Activated CD4-positive, alpha-beta T cell treated with anti-CD3 and anti-CD28 coated beads, Interleukin-2, amount 50 U/mL, for 1 hour (primary cell): ENCODE measurements at regions not wholly inside any gene's neighbourhood (a gene's known extent, or its start where the extent isn't known, plus 50 kb on each side); places are given as distances from the start of the nearest gene placed in this dataset.
"Not testable (repeated sequence)": the region's sequence is repeated elsewhere in the genome, so short reads cannot be mapped to it uniquely, and the experiment has no call there.

Source experiments
- DNase-seq: peaks from one replicate; pipeline ENCODE4 v3.0.0-alpha.2; 2020

DNA sequence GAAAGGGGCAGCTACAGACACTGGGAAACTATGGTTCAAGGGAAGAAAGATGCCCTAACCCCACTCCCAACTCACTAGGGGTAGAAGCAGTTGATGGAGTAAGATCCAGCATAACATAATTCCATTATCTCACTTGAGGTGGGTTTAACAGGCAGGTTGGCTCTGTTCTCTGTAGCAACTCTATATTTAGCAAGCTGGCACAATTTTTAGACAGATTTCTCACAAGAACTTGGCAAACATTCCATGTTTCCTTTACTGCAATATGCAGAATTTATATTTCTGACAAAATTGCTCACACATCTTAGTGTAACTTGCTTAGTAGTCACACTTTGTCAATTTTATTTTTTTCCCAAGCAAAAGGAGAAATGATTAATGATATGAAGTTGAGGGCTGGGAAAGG lies 475.4 kb downstream of the RMST start:
- DNase-seq = no peak

DNA sequence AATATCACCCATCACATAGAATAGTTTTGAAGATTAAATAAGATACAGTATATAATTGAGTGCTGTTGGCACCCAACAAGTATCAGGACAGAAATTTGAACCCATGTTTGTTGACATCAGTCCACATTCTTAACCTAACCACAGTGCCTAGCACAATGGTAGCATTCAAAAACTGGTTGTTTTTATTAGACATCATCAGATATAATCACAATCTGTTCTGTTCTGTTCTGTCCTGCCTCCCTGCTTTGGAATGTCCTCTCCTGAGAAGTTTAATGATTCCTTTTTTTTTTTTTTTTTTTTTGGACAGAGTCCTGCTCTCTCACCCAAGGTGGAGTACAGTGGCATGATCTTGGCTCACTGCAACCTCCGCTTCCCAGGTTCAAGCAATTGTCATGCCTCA lies 476.6 kb downstream of the RMST start:
- DNase-seq = no peak

DNA sequence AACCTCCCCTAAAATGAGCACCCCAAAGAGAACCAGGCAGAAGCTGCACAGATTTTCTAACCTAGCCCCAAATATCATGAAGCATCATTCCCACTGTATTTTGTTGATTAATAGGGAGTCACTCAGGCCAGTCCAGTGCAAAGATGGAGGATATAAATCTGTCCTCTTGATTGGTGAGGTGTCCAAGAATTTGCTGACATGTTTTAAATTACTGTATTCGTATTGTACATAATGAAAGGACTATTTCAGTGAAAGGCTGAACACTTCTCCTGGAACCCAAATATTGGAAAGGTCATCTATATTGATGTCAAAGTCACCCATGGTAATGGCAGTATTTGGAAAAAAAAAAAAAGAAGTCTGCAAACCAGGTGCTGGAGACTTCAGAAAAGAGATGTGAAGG lies 477.5 kb downstream of the RMST start:
- no peak for DNase-seq

DNA sequence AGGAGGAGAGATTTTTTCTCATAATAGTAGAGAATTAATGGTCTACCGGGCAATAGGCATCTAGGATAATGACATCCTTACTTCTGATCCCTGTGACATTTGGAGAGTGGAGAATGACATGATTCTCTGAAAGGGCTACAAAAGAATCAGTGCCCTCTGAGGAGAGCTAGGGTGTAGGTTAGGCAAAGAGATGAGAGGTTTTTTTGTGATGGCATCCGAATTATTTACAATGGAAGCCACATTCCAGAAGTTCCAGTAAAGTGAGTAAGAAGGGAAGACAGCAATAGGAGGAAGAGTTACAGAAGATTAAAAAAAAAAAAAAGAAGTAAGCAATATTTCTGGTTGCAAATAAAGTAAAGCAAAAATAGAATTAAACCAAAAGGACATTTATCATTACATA lies 478.0 kb downstream of the RMST start:
- DNase-seq = no peak

DNA sequence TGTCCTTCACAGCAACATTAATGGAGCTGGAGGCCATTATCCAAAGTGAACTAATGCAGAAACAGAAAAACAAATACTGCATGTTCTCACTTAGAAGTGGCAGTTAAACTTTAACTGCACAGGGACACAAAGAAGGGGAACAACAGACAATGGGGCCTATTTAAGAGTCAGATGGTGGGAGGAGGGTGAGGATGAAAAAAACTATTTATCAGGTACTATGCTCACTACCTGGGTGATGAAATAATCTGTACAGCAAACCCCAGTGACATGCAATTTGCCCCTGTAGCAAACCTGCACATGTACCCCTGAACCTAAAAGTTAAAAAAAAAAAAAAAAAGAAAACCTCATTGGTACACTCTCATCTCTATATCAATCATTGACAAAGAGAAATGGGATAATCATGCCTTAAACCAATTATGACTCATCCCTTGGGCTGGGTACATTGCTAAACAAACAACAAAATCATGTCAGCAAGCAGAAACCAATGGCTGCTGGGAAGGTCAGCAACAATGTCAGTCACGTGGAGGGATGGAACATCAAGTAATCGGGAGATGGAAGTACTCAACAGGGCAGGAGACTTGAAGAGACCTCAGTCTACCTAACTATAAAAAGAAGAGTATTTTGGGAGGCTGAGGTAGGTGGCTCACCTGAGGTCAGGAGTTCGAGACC lies 479.2 kb downstream of the RMST start:
- no peak for DNase-seq

DNA sequence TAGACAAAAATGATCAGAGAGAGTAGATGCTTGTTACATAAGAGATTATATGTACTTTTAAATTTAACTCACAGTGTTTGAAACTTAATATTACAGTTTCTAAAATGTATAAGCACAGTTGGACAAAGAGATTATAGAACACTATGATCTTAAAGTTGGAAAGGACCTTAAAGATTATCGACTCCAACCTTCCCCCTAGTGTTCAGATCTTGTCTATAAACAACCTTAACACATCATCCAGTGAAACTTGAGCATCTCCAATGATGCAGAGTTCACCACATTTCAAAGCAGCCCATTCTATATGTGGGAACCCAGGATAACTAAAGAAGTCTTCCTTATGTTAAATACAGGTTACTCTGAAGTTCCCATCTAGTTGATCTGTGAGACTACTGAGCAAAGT lies 480.8 kb downstream of the RMST start:
- DNase-seq = no peak

DNA sequence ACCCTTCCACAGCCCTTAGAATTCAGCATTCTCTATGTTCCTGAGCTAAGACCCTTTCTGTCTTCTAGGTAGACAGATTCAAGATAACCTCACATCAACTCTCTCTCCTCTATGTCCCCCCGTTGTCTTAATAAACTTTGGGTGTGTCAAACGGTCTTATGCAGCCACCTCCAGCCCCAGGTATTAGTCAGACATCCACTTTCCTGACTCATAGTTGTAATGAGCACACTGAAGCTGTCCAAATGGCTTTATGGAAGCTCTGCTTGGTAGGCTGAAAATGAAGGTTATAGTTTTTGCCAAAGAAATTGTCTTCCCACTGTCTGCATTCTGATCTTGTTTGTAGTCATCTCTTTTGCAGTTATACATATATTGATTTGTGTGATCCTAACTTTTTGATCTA lies 482.0 kb downstream of the RMST start:
- DNase-seq = no peak

DNA sequence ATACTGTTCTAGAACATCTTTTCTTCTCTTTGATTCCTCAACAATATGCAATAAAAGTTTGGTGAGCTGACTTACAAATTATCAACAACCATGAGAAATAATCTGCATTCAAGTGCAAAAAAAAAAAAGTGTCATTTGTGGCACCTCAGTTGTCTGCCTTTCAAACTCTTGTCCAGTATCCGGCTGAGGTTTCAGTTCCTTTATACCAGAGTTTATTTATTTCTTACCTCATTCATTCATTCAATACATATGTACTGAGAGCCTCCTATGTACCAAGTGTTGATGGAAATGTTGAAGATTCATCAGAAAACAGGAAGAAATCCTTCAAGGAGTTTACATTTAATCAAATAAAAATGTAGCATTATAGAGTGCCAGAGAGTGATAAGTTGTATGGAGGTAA lies 484.1 kb downstream of the RMST start:
- DNase-seq = no peak

DNA sequence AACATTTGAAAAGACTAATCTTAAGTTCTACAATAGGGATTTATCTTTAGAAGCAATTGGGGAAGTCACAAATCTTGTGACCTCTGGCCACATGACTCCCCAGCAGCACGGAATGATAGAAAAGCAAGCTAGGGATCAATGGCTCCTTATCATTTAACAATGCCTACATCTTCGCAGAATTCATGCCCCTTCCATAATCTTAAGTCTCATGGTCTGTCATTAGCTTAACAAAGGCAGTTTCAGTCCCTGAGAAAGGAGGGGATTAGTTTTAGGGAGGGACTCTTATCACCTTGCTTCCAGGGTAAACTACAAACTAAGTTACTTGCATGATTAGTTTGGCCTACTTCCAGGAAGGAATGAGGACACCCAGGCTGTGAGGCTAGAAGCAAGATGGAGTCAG lies 486.0 kb downstream of the RMST start:
- no peak for DNase-seq

DNA sequence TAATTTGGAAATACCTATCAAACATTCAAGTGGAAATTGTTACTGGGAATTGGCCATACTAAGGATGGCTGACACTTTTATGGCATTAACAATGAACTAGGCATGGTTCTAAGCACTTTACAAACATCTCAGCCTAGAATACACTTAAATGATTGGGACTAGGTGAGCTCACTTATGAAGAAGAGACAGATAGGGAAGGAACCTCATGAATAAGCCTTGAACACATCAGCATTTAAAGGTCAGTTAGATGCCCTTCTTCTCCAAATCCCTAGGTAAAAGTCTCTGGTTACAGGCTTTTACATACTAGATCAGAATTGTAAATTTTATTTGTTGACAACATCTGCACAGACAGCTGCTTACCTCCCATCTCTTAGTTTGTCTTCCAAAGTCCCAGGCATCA lies 488.6 kb downstream of the RMST start:
- no peak for DNase-seq

DNA sequence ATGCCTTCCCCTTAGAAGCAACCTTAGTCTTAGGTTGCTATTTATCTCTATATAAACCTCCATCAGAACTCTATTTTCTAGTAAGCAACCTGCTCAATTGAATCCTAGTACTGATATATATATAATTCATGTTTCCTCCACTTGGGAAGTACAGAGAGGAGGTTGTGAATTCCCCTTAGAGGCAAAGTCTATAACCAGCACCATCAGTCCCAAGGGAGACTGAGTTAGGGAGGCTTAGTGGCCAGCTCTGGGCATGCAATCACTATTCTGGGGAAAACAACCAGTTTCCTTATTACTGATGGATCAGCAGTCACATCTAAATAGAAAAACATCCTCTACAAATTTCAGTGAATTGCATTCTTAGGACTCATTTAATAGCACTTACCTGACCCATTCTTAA lies 489.1 kb downstream of the RMST start:
- no peak for DNase-seq

DNA sequence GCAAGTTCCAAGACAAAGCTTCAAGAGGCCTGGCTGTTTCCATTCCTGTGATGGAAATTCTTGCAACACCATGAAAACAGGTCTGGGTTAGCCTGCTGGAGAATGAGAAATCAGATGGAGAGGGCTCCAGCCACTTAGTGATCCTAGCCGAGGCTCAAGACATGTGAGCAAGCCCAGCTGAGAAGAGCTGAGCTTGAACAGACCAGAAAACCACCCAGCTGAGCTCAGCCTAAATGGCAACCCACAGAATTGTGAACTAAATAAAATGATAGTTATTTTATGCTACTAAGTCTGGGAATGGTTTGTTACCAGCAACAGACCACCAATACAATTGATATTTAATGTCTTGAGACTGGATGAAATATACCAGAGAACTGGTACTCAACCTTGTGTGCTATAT lies 494.5 kb downstream of the RMST start:
- no peak for DNase-seq

DNA sequence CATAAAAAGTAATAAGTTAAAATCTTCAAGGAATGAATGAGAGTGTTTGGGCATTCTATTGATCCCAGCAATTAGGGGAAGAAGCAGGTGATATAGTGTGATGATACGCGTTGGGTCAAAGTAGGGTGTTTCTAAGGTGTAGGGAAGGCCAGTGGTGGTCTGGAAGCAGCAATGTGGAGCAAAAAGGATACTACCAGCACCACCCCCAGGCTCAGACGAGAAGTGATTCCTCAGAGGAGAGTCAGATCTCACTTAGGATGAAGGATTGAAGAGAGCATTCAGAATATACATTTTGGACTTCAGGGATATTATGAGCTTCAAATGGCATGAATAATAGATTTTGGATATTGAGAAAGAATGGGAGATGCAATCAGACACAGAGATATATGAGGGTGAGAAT lies 497.6 kb downstream of the RMST start:
- DNase-seq = no peak

DNA sequence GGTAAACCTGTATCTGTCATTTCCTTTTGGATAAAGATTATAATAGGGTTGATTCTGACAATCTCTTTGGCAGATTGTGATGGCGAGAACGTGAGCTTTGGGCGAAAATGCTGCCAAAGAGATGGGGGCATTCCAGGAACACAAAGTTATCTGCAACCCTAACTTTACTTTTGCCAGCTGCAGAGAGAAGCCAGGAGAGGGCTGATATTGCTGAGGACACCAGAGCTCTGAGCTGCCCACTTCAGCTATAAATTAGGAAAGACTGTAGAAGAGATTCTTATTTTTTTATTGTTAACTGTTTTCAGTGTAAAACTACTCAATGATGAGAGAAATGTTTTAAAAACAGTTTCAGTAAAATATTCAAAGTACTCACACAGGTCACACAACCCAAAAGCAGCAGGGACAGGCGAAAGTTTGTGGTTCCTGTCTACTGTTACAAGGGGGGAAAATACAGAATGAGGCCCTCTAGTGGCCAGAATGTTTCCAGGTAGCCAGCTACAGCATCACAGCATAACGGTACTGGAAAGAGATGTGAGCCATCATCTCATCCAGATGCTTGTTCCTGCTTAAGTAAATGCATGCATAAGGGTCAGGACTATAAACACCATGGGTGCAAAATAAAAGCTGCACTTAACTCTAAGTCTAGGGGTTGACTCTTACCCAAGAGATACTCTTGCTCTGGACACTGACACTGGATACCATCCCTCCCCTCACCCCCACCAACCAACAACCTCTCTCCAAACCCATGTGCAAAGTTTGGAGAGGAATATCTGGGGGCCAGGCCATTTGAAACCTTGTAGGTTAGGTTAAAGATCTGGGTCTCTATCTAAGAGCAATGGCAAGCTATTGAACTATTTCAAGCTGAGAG lies 498.4 kb downstream of the RMST start:
- no peak for DNase-seq

DNA sequence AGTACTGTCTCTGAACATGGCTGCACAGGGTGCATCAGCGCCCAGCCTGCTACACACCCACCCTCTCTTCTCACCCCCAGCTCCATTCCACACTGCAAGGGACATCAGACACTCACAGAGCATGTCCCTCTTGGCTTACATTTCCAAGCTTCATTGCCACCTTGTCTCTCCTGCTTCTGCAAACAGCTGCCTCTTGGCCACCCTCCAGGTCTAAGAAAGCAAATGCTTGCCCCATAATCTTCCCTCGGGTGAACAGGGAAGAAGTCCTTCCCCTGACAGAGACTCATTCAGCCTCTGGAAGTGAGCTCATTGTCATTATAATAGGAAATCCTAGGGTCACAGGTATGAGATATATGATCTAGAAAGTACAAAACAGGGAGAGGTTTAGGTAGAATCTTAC lies 505.2 kb downstream of the RMST start:
- DNase-seq = no peak

DNA sequence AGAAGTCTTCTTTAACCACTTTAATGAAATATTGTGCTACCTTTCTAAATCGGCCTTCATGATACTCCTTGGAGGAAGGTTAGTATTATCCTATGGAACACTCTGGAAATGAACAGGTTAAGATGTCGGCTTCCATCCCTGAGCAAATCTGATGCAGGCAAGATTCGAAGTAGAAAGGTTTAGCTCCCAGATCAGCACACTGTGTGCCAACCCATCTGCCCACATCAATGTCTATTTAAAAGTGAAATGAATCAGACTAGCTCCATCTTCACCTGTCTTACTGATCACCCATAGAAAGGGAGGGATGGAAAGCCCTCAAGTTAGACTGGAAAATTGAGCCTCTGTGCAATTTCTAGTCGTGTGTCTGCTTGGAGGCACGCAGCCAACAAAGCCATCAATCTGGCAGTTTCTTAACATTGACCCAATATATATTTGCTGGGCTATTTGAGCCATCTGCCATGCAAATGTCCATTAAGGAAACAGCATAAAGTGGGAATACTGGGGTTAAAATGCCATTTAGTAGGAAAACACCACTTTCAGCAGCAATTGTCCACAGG lies 506.1 kb downstream of the RMST start:
- DNase-seq = no peak

DNA sequence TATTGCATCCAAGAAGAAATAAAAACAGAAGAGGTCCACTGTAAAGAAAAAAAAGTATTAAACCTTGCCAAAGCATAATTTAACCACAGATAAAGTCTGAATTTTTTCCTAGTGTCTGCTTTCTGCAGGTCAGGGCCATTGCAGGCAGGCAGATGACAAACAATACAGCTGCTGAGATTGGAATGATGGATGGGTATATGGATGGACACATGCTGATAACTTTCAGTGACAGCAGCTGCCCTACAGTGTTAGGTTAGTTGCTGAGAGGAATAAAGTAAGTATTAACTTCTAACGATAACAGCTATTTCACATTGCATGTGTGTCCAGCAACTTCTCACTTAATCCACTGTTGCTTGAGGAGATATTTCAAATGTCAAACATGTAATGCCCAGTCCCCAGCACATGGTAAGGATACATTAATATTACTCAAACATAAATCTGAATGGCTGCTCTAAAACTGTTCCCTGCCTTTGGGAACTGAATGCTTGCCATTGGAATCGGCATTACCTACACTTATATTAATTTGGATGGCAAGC lies 515.3 kb downstream of the RMST start:
- DNase-seq = no peak

DNA sequence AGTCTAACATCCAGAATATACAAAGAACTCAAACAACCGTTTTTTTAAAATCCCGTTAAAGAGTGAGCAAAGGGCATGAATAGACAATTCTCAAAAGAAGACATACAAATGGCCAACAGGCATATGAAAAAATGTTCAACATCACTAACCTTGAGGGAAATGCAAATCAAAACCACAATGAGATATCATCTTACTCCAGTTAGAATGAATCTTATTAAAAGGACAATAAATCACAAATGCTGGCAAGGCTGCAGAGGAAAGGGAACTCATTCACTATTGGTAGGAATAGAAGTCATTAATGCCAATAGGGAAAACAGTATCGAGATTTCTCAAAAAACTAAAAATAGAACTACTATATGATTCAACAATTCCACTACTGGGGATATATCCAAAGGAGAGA lies 520.1 kb downstream of the RMST start:
- DNase-seq = no peak

DNA sequence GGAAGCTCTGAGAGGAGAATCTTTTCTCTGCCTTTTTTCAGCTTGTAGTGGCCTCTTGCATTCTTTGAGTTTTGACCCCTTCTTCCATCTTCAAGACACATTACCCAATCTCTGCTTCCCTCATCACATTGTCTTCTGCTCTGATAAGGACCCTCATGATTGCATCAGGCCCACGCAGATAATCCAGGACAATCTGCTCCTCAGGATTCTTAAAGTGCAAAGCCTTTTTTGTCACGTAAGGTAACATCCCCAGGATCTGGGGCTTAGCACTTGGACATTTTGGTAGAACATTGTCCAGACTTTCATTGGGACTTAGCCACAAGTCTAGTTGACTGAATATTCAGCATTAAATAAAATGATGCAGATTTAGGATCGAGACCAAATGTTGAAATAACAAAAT lies 521.2 kb downstream of the RMST start:
- DNase-seq = no peak

DNA sequence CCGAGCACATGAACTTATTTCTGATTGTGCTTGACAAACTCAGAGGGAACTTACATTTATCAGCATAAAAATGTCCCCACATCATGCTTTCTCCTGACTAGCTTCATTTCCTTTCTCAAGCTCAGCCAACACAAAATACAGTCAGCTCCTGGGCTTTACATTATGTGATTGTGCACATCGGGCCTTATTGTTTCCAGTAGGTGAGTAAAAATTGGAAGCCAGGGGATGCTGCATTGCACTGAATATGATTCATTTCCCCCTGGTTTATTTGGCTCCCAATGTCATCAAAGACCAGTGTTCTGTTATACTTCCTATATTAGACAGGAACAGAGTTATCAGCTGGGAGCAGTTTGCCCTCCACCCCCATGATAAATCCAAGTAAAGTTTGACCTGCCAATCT lies 521.8 kb downstream of the RMST start:
- DNase-seq = no peak

DNA sequence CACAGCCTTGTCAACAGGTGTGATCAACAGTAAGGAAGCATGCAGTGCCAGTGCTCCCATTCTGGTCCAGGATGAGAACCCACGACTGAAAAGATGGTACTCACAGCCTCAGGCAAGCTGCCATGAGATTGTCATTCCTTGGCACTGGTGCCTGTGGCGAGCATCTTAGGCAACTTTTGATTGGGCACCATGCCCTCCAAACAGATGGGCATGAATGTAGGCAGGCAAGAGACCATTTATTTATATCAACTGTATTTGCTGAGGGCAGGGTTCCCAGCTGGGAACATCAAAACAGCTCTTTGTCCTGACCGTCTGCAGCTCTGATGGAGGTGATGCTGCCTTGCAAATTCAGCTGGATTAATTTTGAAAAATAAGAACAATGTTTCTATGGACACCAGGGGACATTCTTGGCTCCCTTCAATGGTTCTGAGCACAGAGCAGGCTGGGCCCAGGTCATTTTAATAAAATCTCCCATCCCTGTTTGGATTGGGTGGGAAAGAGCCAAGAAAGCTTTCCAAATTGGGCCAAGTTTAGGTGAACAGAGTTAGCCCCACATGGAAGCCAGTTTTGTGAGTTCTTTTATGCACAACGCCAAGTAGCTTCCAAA lies 522.5 kb downstream of the RMST start:
- no peak for DNase-seq

DNA sequence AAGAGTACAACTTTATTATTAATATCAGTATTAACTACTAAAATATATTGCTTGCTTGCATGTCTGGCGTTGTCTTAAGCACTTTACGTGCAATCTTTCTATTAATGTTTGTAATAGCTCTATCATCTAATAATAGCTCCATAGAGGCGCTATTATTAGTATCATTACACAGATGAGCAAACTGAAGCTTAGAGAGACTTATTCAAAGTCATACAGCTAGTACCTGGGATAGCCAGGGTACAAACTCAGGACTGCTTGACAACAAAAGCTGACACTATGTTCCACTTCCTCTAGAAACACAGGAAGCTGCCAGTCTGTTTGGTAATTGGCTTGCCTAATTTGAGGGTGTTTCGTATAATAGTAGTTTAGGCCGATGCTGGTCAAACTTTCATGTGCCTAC lies 523.2 kb downstream of the RMST start:
- no peak for DNase-seq

DNA sequence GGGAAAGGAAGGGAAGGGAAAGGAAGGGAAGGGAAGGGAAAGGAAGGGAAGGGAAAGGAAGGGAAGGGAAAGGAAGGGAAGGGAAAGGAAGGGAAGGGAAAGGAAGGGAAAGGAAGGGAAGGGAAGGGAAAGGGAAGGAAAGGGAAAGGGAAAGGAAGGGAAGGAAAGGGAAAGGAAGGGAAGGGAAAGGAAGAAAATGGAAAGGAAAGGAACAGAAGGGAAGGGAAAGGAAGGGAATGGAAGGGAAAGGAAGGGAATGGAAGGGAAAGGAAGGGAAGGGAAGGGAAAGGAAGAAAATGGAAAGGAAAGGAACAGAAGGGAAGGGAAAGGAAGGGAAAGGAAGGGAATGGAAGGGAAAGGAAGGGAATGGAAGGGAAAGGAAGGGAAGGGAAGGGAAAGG lies 526.0 kb downstream of the RMST start:
- DNase-seq = not testable (repeated sequence)
